K562 (cell line): ENCODE measurements at regions not wholly inside any gene's neighbourhood (a gene's known extent, or its start where the extent isn't known, plus 50 kb on each side); places are given as distances from the start of the nearest gene placed in this dataset.

Experiments used
- ATAC-seq: fragments of 200-7000 bp; cut with Tn5 transposase; 3 replicates; pipeline ENCODE4 v1.9.1; 2020; ENCODE audit warnings: moderate library complexity
- BruUV-seq: library from RNA; stranded (reverse); fragments of 400-500 nt; replicated peaks from 2 replicates; lab custom pipeline; 2021; lab: Mats Ljungman, UMichigan
- CTCF ChIA-PET: fragments of 300-600 bp; formaldehyde crosslinking; extraction: SDS; loops from one replicate; lab custom pipeline; 2021; ENCODE audit warnings: low intra/inter-chr PET ratio; lab: Yijun Ruan, JAX
- POLR2A ChIA-PET: fragments of 300-600, 350-650 bp; sonication (Branson Sonifier 250); formaldehyde crosslinking; extraction: SDS; loops from one replicate; lab custom pipeline; 2021; ENCODE audit warnings: antibody characterized with exemption, inconsistent platforms; lab: Yijun Ruan, JAX
- DNase-seq, 4 experiments: peaks; one replicate each; pipeline versions ENCODE4 v3.0.0 to v3.0.0-alpha.2; 2011 to 2018; ENCODE audit warnings: low spot score in 3 of 4, mixed read lengths in 3 of 4; ENCODE audit errors: extremely low read depth in 1 of 4
- FAIRE-seq: peaks from 2 replicates; lab custom pipeline; 2011; peaks lifted over from hg19 to GRCh38; lab: Jason Lieb, UNC
- H2AFZ ChIP-seq: 2 replicates; pipeline ENCODE4 v1.6.0; 2011; ENCODE audit warnings: low read depth, low read length, control low read depth, inconsistent platforms
- H3K27ac ChIP-seq: fragments of 200-600 bp; 3 replicates; pipeline ENCODE4 v1.8.0; 2011; ENCODE audit warnings: low read depth, mild to moderate bottlenecking, control low read depth, inconsistent platforms, low read length, moderate library complexity, mixed read lengths; ENCODE audit errors: extremely low read depth
- H3K27me3 ChIP-seq, 2 experiments: fragments of 300-600 bp in 1 of 2; 2 replicates in 1 of 2; 3 replicates in 1 of 2; pipeline versions ENCODE4 v1.6.0 to v1.8.0; 2011; ENCODE audit warnings: inconsistent platforms in 2 of 2, low read length in 2 of 2, mild to moderate bottlenecking in 1 of 2, mixed read lengths in 1 of 2, moderate library complexity in 1 of 2; ENCODE audit not compliant: control insufficient read depth in 2 of 2, insufficient read depth in 2 of 2
- H3K36me3 ChIP-seq: fragments of 300-600 bp; 3 replicates; pipeline ENCODE4 v1.8.0; 2011; ENCODE audit warnings: mild to moderate bottlenecking, low read length, inconsistent platforms; ENCODE audit not compliant: control insufficient read depth, insufficient read depth
- H3K4me1 ChIP-seq, 2 experiments: fragments of 200-600 bp in 1 of 2; replicated peaks in 1 of 2; 2 replicates in 1 of 2; 3 replicates in 1 of 2; pipeline versions ENCODE4 v1.5.1 to v1.8.0; 2011; ENCODE audit warnings: inconsistent platforms in 2 of 2, low read length in 2 of 2, mild to moderate bottlenecking in 1 of 2, mixed read lengths in 1 of 2, moderate library complexity in 1 of 2; ENCODE audit not compliant: control insufficient read depth in 2 of 2, insufficient read depth in 2 of 2
- H3K4me2 ChIP-seq: 2 replicates; pipeline ENCODE4 v1.6.1; 2011; ENCODE audit warnings: low read length, control low read depth, inconsistent platforms, mixed read lengths; ENCODE audit not compliant: insufficient read depth
- H3K4me3 ChIP-seq: fragments of 200-600 bp; sonication (generic), shearing (Covaris generic); 2 replicates; pipeline ENCODE4 v1.5.1; 2016; ENCODE audit warnings: control low read depth, inconsistent platforms
- H3K79me2 ChIP-seq: fragments of 200-600 bp; 3 replicates; pipeline ENCODE4 v1.8.0; 2011; ENCODE audit warnings: low read length, inconsistent platforms; ENCODE audit not compliant: control insufficient read depth, insufficient read depth
- H3K9ac ChIP-seq, 2 experiments: 2 replicates each; pipeline versions ENCODE4 v1.6.0 to v1.6.1; 2011; ENCODE audit warnings: low read depth in 2 of 2, low read length in 2 of 2, control low read depth in 1 of 2, inconsistent platforms in 1 of 2, mild to moderate bottlenecking in 1 of 2, mixed read lengths in 1 of 2; ENCODE audit not compliant: insufficient read depth in 1 of 2
- H3K9me1 ChIP-seq: one replicate; pipeline ENCODE4 v1.6.0; 2011; ENCODE audit warnings: inconsistent platforms, mild to moderate bottlenecking, low read length, moderate library complexity; ENCODE audit not compliant: control insufficient read depth, insufficient read depth
- H3K9me3 ChIP-seq: replicated peaks from 2 replicates; pipeline ENCODE4 v1.5.1; 2011; ENCODE audit warnings: low read depth, low read length, inconsistent platforms; ENCODE audit not compliant: control insufficient read depth, insufficient read depth
- H4K20me1 ChIP-seq: replicated peaks from 2 replicates; pipeline ENCODE4 v1.6.1; 2011; ENCODE audit warnings: low read length, inconsistent platforms, mixed read lengths; ENCODE audit not compliant: control insufficient read depth, insufficient read depth
- CBFA2T3 ChIP-seq: fragments of 450-650 bp; IDR thresholded peaks from 2 replicates; pipeline ENCODE4 v1.6.1; 2017
- CREBBP ChIP-seq: IDR thresholded peaks from one replicate; pipeline ENCODE4 v1.6.1; 2012; ENCODE audit warnings: low read depth, mild to moderate bottlenecking, control low read depth, inconsistent platforms, low read length
- CSDE1 ChIP-seq, 2 experiments: fragments of 450-650 bp; IDR thresholded peaks; 2 replicates each; pipeline ENCODE4 v1.6.1; 2016; ENCODE audit warnings: mild to moderate bottlenecking in 1 of 2
- EGR1 ChIP-seq: fragments of 450-650 bp; conservative IDR thresholded peaks from 2 replicates; pipeline ENCODE4 v1.6.1; 2017; ENCODE audit warnings: mild to moderate bottlenecking
- HSF4 ChIP-seq: fragments of 250-450 bp; sonication (Bioruptor Pico); IDR thresholded peaks from 2 replicates; pipeline ENCODE4 v2.1.2; 2022; ENCODE audit warnings: mild to moderate bottlenecking, moderate library complexity, borderline replicate concordance
- MBD1 ChIP-seq: fragments of 250-450 bp; sonication (Bioruptor Pico); IDR thresholded peaks from 2 replicates; pipeline ENCODE4 v1.8.0; 2022; ENCODE audit warnings: inconsistent platforms
- MTF1 ChIP-seq: fragments of 250-450 bp; sonication (Bioruptor Pico); IDR thresholded peaks from 2 replicates; pipeline ENCODE4 v1.9.0; 2021; ENCODE audit warnings: moderate library complexity, mild to moderate bottlenecking, inconsistent platforms, borderline replicate concordance
- MYC ChIP-seq, 2 experiments: fragments of 250-450 bp in 1 of 2; sonication (Bioruptor Pico) in 1 of 2; IDR thresholded peaks; 2 replicates each; pipeline versions ENCODE4 v1.5.1 to v1.6.1; 2012 to 2021; ENCODE audit warnings: low read depth in 2 of 2, borderline replicate concordance in 1 of 2, improper control_type of control experiment in 1 of 2, low read length in 1 of 2, mild to moderate bottlenecking in 1 of 2, moderate library complexity in 1 of 2
- NELFE ChIP-seq: IDR thresholded peaks from 2 replicates; pipeline ENCODE4 v1.6.1; 2011; ENCODE audit warnings: mild to moderate bottlenecking; ENCODE audit not compliant: insufficient read depth, insufficient read length
- NFXL1 ChIP-seq: fragments of 450-650 bp; formaldehyde crosslinking; IDR thresholded peaks from 2 replicates; pipeline ENCODE4 v1.4.0; 2021; ENCODE audit warnings: mild to moderate bottlenecking
- POLR2G ChIP-seq: fragments of 200-400 bp; formaldehyde crosslinking; IDR thresholded peaks from 2 replicates; pipeline ENCODE4 v1.6.1; 2017; ENCODE audit warnings: low read depth, mild to moderate bottlenecking, antibody characterized with exemption, low read length, moderate library complexity
- ZBTB17 ChIP-seq: fragments of 450-650 bp; formaldehyde crosslinking; IDR thresholded peaks from 2 replicates; pipeline ENCODE4 v1.4.0; 2020; ENCODE audit warnings: mild to moderate bottlenecking
- ZKSCAN3 ChIP-seq: fragments of 250-450 bp; sonication (Bioruptor Pico); IDR thresholded peaks from 2 replicates; pipeline ENCODE4 v1.4.0; 2020
- WGBS: fragments of 100-300 bp; shearing (Covaris generic); methylation state at CpG from one replicate; pipeline ENCODE4 v1.1.6; 2016; ENCODE audit warnings: low coverage, mixed read lengths; ENCODE audit not compliant: insufficient coverage; ENCODE audit errors: missing lambda C conversion rate; 5-methylcytosine and 5-hydroxymethylcytosine counted together
- in situ Hi-C: fragments of 300-500 bp; cut with MboI; formaldehyde crosslinking; loops from 4 replicates; pipeline ENCODE4 v1.15.0; 2018; ENCODE audit warnings: inconsistent platforms, mixed read lengths
- intact Hi-C: fragments of 100-400 bp; cut with micrococcal nuclease; formaldehyde crosslinking; loops from 2 replicates; pipeline ENCODE4 v1.14.2; 2022

- Histone ChIP-seq H2AFZ (no peak overlapping the region), H4K20me1 (no peaks in the 10 kb centered on the region), H3K36me3 (no peaks in the 10 kb centered on the region), H3K9me1 (no peaks in the 10 kb centered on the region), H3K4me1 (no peaks in the 10 kb centered on the region), H3K4me3 (no peak overlapping the region), H3K27me3 (no peaks in the 10 kb centered on the region), H3K9ac (no peak overlapping the region), H3K27ac (no peak overlapping the region), H3K4me2 (no peak overlapping the region), H3K9me3 (no peaks in the 10 kb centered on the region), H3K79me2 (no peaks in the 10 kb centered on the region)
- intact Hi-C loops: no loop called here
- ChIA-PET POLR2A (no interaction called here), CTCF (no interaction called here)
- no peak for FAIRE-seq
- DNase-seq: no peak
- no peak for ATAC-seq
- WGBS: 0% methylated on average over 1 of the region's 1 CpG
- no TSS peak for BruUV-seq
- no peak for TF ChIP-seq MYC (IDR thresholded peaks at IDR 0.05; ENCODE audit: low read depth, low read length)
- TF ChIP-seq MYC (CRISPR knock-in tag; IDR thresholded peaks at IDR 0.05; ENCODE audit: borderline replicate concordance, low read depth): no peak
- no peak for TF ChIP-seq ZBTB17 (CRISPR knock-in tag)
- TF ChIP-seq ZKSCAN3: no peak
- TF ChIP-seq CREBBP: no peak
- in situ Hi-C loops: no loop called here
These were observed 935.0 kb downstream of the SQOR start for GRCh38 chr15:46569781-46570180.

- FAIRE-seq: no peak
- CTCF ChIA-PET: no interaction called here
- TF ChIP-seq MTF1 (CRISPR knock-in tag) (no peak), POLR2G (no peak), CSDE1 (IDR thresholded peaks at IDR 0.05) (no peak), CBFA2T3 (no peak), NFXL1 (CRISPR knock-in tag) (no peak), HSF4 (no peak), EGR1 (no peak), NELFE (no peak), MBD1 (CRISPR knock-in tag) (no peak)
These were observed 942.0 kb downstream of the SQOR start for GRCh38 chr15:46576646-46577395.

More at GRCh38 chr15:46576646-46577395, 942.0 kb downstream of the SQOR start:
- H4K20me1 ChIP-seq: no peaks in the 10 kb centered on the region
- no peak overlapping the region for H3K4me3 ChIP-seq
- no peak overlapping the region for H3K9ac ChIP-seq
- H3K4me2 ChIP-seq: no peak overlapping the region
- H3K36me3 ChIP-seq: no peaks in the 10 kb centered on the region
- intact Hi-C loops (no loop called here), in situ Hi-C loops (no loop called here)
- no peak overlapping the region for H3K27ac ChIP-seq
- peaks cover 2% of the 10 kb centered on the region; the same call in 1 of the 2 replicates for H3K9me3 ChIP-seq
- no TSS peak for BruUV-seq
- ATAC-seq: no peak
- WGBS: 18% methylated on average over 1 of the region's 1 CpG
- DNase-seq: no peak
- no peaks in the 10 kb centered on the region for H3K9me1 ChIP-seq
- H3K79me2 ChIP-seq: no peaks in the 10 kb centered on the region
- H3K27me3 ChIP-seq: no peaks in the 10 kb centered on the region
- no peaks in the 10 kb centered on the region for H3K4me1 ChIP-seq
- POLR2A ChIA-PET: no interaction called here
- no peak overlapping the region for H2AFZ ChIP-seq
